ENCODE measurements at regions not wholly inside any gene's neighbourhood (a gene's known extent, or its start where the extent isn't known, plus 50 kb on each side); places are given as distances from the start of the nearest gene placed in this dataset.

- peaks cover 0 to 4% (median 0%) of the 10 kb centered on the region in 3 donors for H3K27me3 Mint-ChIP-seq (ENCODE audit: low read depth in 3 of 3)
- peaks cover 11% of the 10 kb centered on the region for H3K4me1 Mint-ChIP-seq
- H3K27me3 ChIP-seq (ENCODE audit: control insufficient read depth in 2 of 2, insufficient read depth in 2 of 2, low read length in 2 of 2), result no peaks in the 10 kb centered on the region
- no peaks in the 10 kb centered on the region for H3K36me3 Mint-ChIP-seq
- H3K4me1 ChIP-seq (ENCODE audit: control insufficient read depth in 1 of 2, insufficient read depth in 2 of 2, low read length in 2 of 2), result peaks cover 4 to 13% of the 10 kb centered on the region in 2 donors
- H3K4me2 ChIP-seq (replicated peaks; ENCODE audit: extremely low read depth, low read length, poor library complexity, severe bottlenecking), result no peak overlapping the region
- H3K36me3 ChIP-seq (replicated peaks in 1 of 2; ENCODE audit: control insufficient read depth in 1 of 2, insufficient read depth in 2 of 2, low read length in 2 of 2), result no peaks in the 10 kb centered on the region
- intact Hi-C loops (cut with micrococcal nuclease), result no loop called here
- WGBS (ENCODE audit: insufficient coverage), result no CpG with 5 or more reads among the region's 3 CpGs
- no peak overlapping the region for H3K4me3 ChIP-seq (replicated peaks in 1 of 3; ENCODE audit: low read depth in 2 of 3, low read length in 3 of 3)
- no peak overlapping the region for H3K4me3 Mint-ChIP-seq
- no peaks in the 10 kb centered on the region for H3K79me2 ChIP-seq (ENCODE audit: insufficient read depth, low read length)
- H3K27ac ChIP-seq (ENCODE audit: low read depth in 1 of 2, low read length in 2 of 2), result no peak overlapping the region
- TF ChIP-seq CTCF (IDR thresholded peaks at IDR 0.05), result no peak
- H3K9ac ChIP-seq (ENCODE audit: insufficient read depth, low read length, poor library complexity, severe bottlenecking), result no peak overlapping the region
- H3K27ac Mint-ChIP-seq, result no peak overlapping the region
- H4K20me1 ChIP-seq (ENCODE audit: insufficient read depth, low read length), result no peaks in the 10 kb centered on the region
- no peaks in the 10 kb centered on the region for H3K9me3 ChIP-seq (replicated peaks in 1 of 2; ENCODE audit: control insufficient read depth in 1 of 2, insufficient read depth in 1 of 2, low read length in 2 of 2)
- peaks cover 0 to 1% (median 0%) of the 10 kb centered on the region in 7 donors for H3K9me3 Mint-ChIP-seq
- no peak for DNase-seq
- no peak overlapping the region for H2AFZ ChIP-seq (ENCODE audit: insufficient read depth, low read depth, low read length, poor library complexity, severe bottlenecking)
Observed at GRCh38 chr5:131081374-131081773, 83.7 kb downstream of the HINT1 start.

GRCh38 chr5:131079232-131079631 lies 85.8 kb downstream of the HINT1 start:
- Histone ChIP-seq H3K4me1 (ENCODE audit: control insufficient read depth in 1 of 2, insufficient read depth in 2 of 2, low read length in 2 of 2) (peaks cover 4 to 9% of the 10 kb centered on the region in 2 donors), H3K27me3 (ENCODE audit: control insufficient read depth in 2 of 2, insufficient read depth in 2 of 2, low read length in 2 of 2) (no peaks in the 10 kb centered on the region), H3K27ac (ENCODE audit: low read depth in 1 of 2, low read length in 2 of 2) (no peak overlapping the region), H3K4me2 (replicated peaks; ENCODE audit: extremely low read depth, low read length, poor library complexity, severe bottlenecking) (no peak overlapping the region), H3K79me2 (ENCODE audit: insufficient read depth, low read length) (no peaks in the 10 kb centered on the region), H3K36me3 (replicated peaks in 1 of 2; ENCODE audit: control insufficient read depth in 1 of 2, insufficient read depth in 2 of 2, low read length in 2 of 2) (no peaks in the 10 kb centered on the region), H2AFZ (ENCODE audit: insufficient read depth, low read depth, low read length, poor library complexity, severe bottlenecking) (no peak overlapping the region), H3K9ac (ENCODE audit: insufficient read depth, low read length, poor library complexity, severe bottlenecking) (no peak overlapping the region), H4K20me1 (ENCODE audit: insufficient read depth, low read length) (no peaks in the 10 kb centered on the region), H3K9me3 (replicated peaks in 1 of 2; ENCODE audit: control insufficient read depth in 1 of 2, insufficient read depth in 1 of 2, low read length in 2 of 2) (no peaks in the 10 kb centered on the region), H3K4me3 (replicated peaks in 1 of 3; ENCODE audit: low read depth in 2 of 3, low read length in 3 of 3) (no peak overlapping the region)
- no peaks in the 10 kb centered on the region for H3K36me3 Mint-ChIP-seq
- peaks cover 0 to 3% (median 0%) of the 10 kb centered on the region in 3 donors for H3K27me3 Mint-ChIP-seq (ENCODE audit: low read depth in 3 of 3)
- peaks cover 0 to 6% (median 1%) of the 10 kb centered on the region in 7 donors for H3K9me3 Mint-ChIP-seq
- peaks cover 9% of the 10 kb centered on the region for H3K4me1 Mint-ChIP-seq
- no CpG with 5 or more reads among the region's 2 CpGs for WGBS (ENCODE audit: insufficient coverage)
- H3K27ac Mint-ChIP-seq, result no peak overlapping the region
- no peak for TF ChIP-seq CTCF (IDR thresholded peaks at IDR 0.05)
- no peak overlapping the region for H3K4me3 Mint-ChIP-seq
- intact Hi-C loops (cut with micrococcal nuclease), result no loop called here
- DNase-seq, result no peak
